ENCODE measurements at regions not wholly inside any gene's neighbourhood (a gene's known extent, or its start where the extent isn't known, plus 50 kb on each side); places are given as distances from the start of the nearest gene placed in this dataset.

DNA sequence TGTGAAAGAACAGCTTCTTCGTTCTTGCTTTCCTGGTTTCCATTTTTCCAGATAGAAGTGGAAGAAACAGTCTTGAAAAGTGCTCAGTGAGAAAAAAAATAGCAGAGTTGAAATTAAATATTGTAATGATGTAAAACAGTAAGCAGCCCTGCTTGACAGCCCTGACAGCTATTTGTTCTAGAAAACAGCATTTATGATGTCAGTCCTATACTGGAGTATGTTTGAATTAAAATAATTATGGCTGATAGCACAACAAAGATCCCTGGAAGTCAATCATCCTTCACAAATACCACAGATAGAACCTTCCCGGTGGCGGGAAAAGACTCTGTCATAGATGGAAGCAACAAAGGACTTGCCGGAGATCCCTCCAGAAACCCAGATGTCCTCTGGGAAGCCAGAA is 298.0 kb upstream of the TNRC6C start:
- H3K27ac ChIP-seq (replicated peaks in 1 of 4): no peak overlapping the region
- peaks cover 0 to 10% (median 0%) of the 10 kb centered on the region in 4 donors for H3K27me3 ChIP-seq
- intact Hi-C loops (cut with DNase I): no loop called here
- no peaks in the 10 kb centered on the region for H3K4me1 ChIP-seq
- no peak for TF ChIP-seq POLR2AphosphoS5 (IDR thresholded peaks at IDR 0.05)
- 80% methylated on average over 4 of the region's 4 CpGs for WGBS
- H3K36me3 ChIP-seq: no peaks in the 10 kb centered on the region
- no peak overlapping the region for H3K4me3 ChIP-seq
- no peak for DNase-seq (ENCODE audit: extremely low spot score)
- peaks cover 0 to 8% (median 8%) of the 10 kb centered on the region in 4 donors for H3K9me3 ChIP-seq

DNA sequence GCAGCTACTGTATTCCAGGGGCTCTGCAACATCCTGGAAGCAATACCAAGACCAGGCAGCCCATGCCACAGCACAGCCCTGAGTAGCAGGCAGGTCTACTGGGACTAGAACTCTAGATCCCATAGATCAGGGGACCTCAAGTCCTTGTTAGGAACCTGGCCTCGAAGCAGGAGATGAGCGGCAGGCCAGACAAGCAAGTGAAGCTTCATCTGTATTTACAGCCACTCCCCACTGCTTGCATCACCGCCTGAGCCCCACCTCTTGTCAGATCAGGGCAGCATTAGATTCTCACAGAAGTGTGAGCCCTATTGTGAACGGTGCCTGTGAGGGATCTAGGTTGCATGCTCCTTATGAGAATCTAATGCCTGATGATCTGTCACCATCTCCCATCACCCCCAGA is 295.7 kb upstream of the TNRC6C start:
- no peak overlapping the region for H3K27ac ChIP-seq (replicated peaks in 1 of 4)
- H3K9me3 ChIP-seq: peaks cover 0 to 8% (median 8%) of the 10 kb centered on the region in 4 donors
- no peaks in the 10 kb centered on the region for H3K27me3 ChIP-seq
- H3K4me1 ChIP-seq: peaks cover 4 to 10% (median 7%) of the 10 kb centered on the region in 4 donors
- no peak overlapping the region for H3K4me3 ChIP-seq
- H3K36me3 ChIP-seq: no peaks in the 10 kb centered on the region
- DNase-seq (ENCODE audit: extremely low spot score): no peak
- intact Hi-C loops (cut with DNase I): no loop called here
- 100% methylated on average over 3 of the region's 4 CpGs for WGBS
- TF ChIP-seq, protein P1, sequence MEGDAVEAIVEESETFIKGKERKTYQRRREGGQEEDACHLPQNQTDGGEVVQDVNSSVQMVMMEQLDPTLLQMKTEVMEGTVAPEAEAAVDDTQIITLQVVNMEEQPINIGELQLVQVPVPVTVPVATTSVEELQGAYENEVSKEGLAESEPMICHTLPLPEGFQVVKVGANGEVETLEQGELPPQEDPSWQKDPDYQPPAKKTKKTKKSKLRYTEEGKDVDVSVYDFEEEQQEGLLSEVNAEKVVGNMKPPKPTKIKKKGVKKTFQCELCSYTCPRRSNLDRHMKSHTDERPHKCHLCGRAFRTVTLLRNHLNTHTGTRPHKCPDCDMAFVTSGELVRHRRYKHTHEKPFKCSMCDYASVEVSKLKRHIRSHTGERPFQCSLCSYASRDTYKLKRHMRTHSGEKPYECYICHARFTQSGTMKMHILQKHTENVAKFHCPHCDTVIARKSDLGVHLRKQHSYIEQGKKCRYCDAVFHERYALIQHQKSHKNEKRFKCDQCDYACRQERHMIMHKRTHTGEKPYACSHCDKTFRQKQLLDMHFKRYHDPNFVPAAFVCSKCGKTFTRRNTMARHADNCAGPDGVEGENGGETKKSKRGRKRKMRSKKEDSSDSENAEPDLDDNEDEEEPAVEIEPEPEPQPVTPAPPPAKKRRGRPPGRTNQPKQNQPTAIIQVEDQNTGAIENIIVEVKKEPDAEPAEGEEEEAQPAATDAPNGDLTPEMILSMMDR (IDR thresholded peaks at IDR 0.05): no peak
- TF ChIP-seq EP300 (IDR thresholded peaks at IDR 0.05): no peak
- no peak for TF ChIP-seq POLR2AphosphoS5 (IDR thresholded peaks at IDR 0.05)
- TF ChIP-seq POLR2A (IDR thresholded peaks at IDR 0.05; ENCODE audit: low read depth): no peak

GRCh38 chr17:77664097-77664729 is 294.3 kb upstream of the TNRC6C start:
- intact Hi-C loops (cut with DNase I): no loop called here
- Histone ChIP-seq H3K4me1 (peaks cover 4 to 10% (median 7%) of the 10 kb centered on the region in 4 donors), H3K27ac (replicated peaks in 1 of 4) (no peak overlapping the region), H3K27me3 (no peaks in the 10 kb centered on the region), H3K9me3 (peaks cover 0 to 8% (median 3%) of the 10 kb centered on the region in 4 donors), H3K4me3 (no peak overlapping the region), H3K36me3 (no peaks in the 10 kb centered on the region)
- TF ChIP-seq POLR2A (IDR thresholded peaks at IDR 0.05; ENCODE audit: low read depth) (no peak), POLR2AphosphoS5 (IDR thresholded peaks at IDR 0.05) (no peak), EP300 (IDR thresholded peaks at IDR 0.05) (no peak)
- TF ChIP-seq, protein P1 (IDR thresholded peaks at IDR 0.05): no peak
- WGBS: 88% methylated on average over 13 of the region's 13 CpGs
- DNase-seq (ENCODE audit: extremely low spot score): no peak

GRCh38 chr17:77665833-77666232 is 292.7 kb upstream of the TNRC6C start:
- TF ChIP-seq EP300 (IDR thresholded peaks at IDR 0.05) (no peak), POLR2AphosphoS5 (IDR thresholded peaks at IDR 0.05) (no peak), POLR2A (IDR thresholded peaks at IDR 0.05; ENCODE audit: low read depth) (no peak)
- TF ChIP-seq, protein P1 (IDR thresholded peaks at IDR 0.05): no peak
- intact Hi-C loops (cut with DNase I): no loop called here

GRCh38 chr17:77666462-77666861 is 292.0 kb upstream of the TNRC6C start:
- Histone ChIP-seq H3K4me3 (no peak overlapping the region), H3K27ac (replicated peaks in 1 of 4) (no peak overlapping the region), H3K9me3 (peaks cover 0 to 8% (median 3%) of the 10 kb centered on the region in 4 donors), H3K36me3 (no peaks in the 10 kb centered on the region), H3K27me3 (no peaks in the 10 kb centered on the region), H3K4me1 (peaks cover 4 to 10% (median 7%) of the 10 kb centered on the region in 4 donors)
- intact Hi-C loops (cut with DNase I): no loop called here
- 37% methylated on average over 6 of the region's 6 CpGs for WGBS
- DNase-seq (ENCODE audit: extremely low spot score): no peak
- no peak for TF ChIP-seq POLR2A (IDR thresholded peaks at IDR 0.05; ENCODE audit: low read depth)
- TF ChIP-seq, protein P1 (IDR thresholded peaks at IDR 0.05): no peak
- TF ChIP-seq EP300 (IDR thresholded peaks at IDR 0.05): no peak

More at GRCh38 chr17:77665833-77666232, 292.7 kb upstream of the TNRC6C start:
- Histone ChIP-seq H3K9me3 (peaks cover 0 to 8% (median 3%) of the 10 kb centered on the region in 4 donors), H3K4me1 (peaks cover 4 to 10% (median 7%) of the 10 kb centered on the region in 4 donors), H3K27me3 (no peaks in the 10 kb centered on the region), H3K27ac (replicated peaks in 1 of 4) (no peak overlapping the region), H3K4me3 (no peak overlapping the region), H3K36me3 (no peaks in the 10 kb centered on the region)
- WGBS: 72% methylated on average over 3 of the region's 3 CpGs
- no peak for DNase-seq (ENCODE audit: extremely low spot score)
